Panc1 (cell line): ENCODE measurements at regions not wholly inside any gene's neighbourhood (a gene's known extent, or its start where the extent isn't known, plus 50 kb on each side); places are given as distances from the start of the nearest gene placed in this dataset.

Experiments used
- CTCF ChIP-seq: fragments of 450-650 bp; IDR thresholded peaks from 2 replicates; pipeline ENCODE4 v1.5.1; 2017; ENCODE audit warnings: mild to moderate bottlenecking
- REST ChIP-seq, 2 experiments: IDR thresholded peaks; 2 replicates each; pipeline ENCODE4 v1.6.1; 2011 to 2012; ENCODE audit warnings: low read depth in 2 of 2, control low read depth in 1 of 2, low read length in 1 of 2, mild to moderate bottlenecking in 1 of 2, moderate library complexity in 1 of 2; ENCODE audit not compliant: insufficient read depth in 1 of 2

GRCh38 chr4:112830753-112831386 lies 193.9 kb downstream of the LARP7 start:
- TF ChIP-seq CTCF, result no peak
- no peak for TF ChIP-seq REST (IDR thresholded peaks at IDR 0.05; ENCODE audit: insufficient read depth in 1 of 2, low read depth in 2 of 2, low read length in 1 of 2)
